Brain microvascular endothelial cell (primary cell): ENCODE measurements at regions not wholly inside any gene's neighbourhood (a gene's known extent, or its start where the extent isn't known, plus 50 kb on each side); places are given as distances from the start of the nearest gene placed in this dataset.

Experiments
- DNase-seq: peaks from one replicate; pipeline ENCODE4 v3.0.0-alpha.2; 2020
- H3K27ac ChIP-seq: fragments of 250-450 bp; sonication (Bioruptor Pico); 2 replicates; pipeline ENCODE4 v1.5.1; 2020; ENCODE audit warnings: mild to moderate bottlenecking, moderate library complexity
- H3K27me3 ChIP-seq: fragments of 250-450 bp; sonication (Bioruptor Pico); replicated peaks from 2 replicates; pipeline ENCODE4 v1.5.1; 2020; ENCODE audit warnings: mild to moderate bottlenecking
- H3K36me3 ChIP-seq: fragments of 250-450 bp; sonication (Bioruptor Pico); replicated peaks from 2 replicates; pipeline ENCODE4 v1.5.1; 2020; ENCODE audit warnings: mild to moderate bottlenecking
- H3K4me3 ChIP-seq: 2 replicates; pipeline ENCODE4 v1.5.1; 2011; ENCODE audit warnings: low read depth, mild to moderate bottlenecking, control low read depth, low read length, moderate library complexity
- in situ Hi-C: cut with HindIII; loops from 2 replicates; pipeline ENCODE4 v1.10.0; 2017; ENCODE audit warnings: low sequenced_read_pairs, low pct_ligation_motif_present
- TF ChIP-seq, protein P1 (sequence below): IDR thresholded peaks from 2 replicates; pipeline ENCODE4 v1.5.1; 2011; ENCODE audit warnings: low read depth, mild to moderate bottlenecking, moderate library complexity, low read length, control low read depth, inconsistent platforms; ENCODE audit errors: missing control alignments

DNA sequence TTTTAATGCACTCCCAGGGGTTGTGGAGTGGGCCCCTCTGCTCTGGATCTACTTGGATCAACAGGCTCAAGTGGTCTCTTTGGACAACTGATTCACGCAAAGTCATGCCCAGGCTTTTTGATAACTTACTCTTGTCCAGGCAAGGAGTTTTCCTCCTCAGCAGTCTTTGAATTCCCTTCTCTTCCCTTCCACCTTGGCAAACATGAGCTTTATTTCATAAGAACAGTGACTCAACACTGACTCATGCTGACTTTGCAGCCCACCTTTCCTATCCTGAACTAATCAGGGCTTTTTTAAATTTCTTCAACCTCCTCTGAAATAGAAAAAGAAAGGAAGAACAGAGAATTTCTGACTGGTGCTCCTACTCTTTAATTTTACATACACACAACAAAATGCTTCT is 132.1 kb upstream of the LDB2 start:
- TF ChIP-seq, protein P1, sequence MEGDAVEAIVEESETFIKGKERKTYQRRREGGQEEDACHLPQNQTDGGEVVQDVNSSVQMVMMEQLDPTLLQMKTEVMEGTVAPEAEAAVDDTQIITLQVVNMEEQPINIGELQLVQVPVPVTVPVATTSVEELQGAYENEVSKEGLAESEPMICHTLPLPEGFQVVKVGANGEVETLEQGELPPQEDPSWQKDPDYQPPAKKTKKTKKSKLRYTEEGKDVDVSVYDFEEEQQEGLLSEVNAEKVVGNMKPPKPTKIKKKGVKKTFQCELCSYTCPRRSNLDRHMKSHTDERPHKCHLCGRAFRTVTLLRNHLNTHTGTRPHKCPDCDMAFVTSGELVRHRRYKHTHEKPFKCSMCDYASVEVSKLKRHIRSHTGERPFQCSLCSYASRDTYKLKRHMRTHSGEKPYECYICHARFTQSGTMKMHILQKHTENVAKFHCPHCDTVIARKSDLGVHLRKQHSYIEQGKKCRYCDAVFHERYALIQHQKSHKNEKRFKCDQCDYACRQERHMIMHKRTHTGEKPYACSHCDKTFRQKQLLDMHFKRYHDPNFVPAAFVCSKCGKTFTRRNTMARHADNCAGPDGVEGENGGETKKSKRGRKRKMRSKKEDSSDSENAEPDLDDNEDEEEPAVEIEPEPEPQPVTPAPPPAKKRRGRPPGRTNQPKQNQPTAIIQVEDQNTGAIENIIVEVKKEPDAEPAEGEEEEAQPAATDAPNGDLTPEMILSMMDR: no peak
- Histone ChIP-seq H3K36me3 (no peaks in the 10 kb centered on the region), H3K27me3 (no peaks in the 10 kb centered on the region), H3K4me3 (no peak overlapping the region), H3K27ac (no peak overlapping the region)
- in situ Hi-C loops: no loop called here
- DNase-seq: peak; percentile 55

DNA sequence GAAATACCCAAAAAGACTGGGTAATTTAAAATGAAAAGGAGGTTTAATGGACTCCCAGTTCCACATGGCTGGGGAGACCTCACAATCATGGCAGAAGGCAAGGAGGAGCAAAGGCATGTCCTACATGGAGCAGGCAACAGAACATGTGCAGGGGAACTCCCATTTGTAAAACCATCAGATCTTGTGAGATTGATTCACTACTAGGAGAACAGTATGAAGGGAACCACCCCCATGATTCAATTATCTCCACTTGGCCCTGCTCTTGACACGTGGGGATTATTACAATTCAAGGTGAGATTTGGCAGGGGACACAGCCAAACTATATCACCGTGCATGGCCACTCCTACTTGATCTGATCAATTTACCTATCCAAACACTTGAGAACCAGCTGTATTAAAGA is 131.5 kb upstream of the LDB2 start:
- TF ChIP-seq, protein P1: no peak
- H3K27me3 ChIP-seq: no peaks in the 10 kb centered on the region
- no peak overlapping the region for H3K4me3 ChIP-seq
- in situ Hi-C loops: no loop called here
- DNase-seq: no peak
- H3K36me3 ChIP-seq: no peaks in the 10 kb centered on the region
- no peak overlapping the region for H3K27ac ChIP-seq

- in situ Hi-C loops: no loop called here
- H3K27ac ChIP-seq: no peak overlapping the region
Measured at GRCh38 chr4:17029432-17029831, 131.0 kb upstream of the LDB2 start.

GRCh38 chr4:17027495-17027894 is 129.1 kb upstream of the LDB2 start:
- Histone ChIP-seq H3K4me3 (no peak overlapping the region), H3K27ac (no peak overlapping the region), H3K36me3 (no peaks in the 10 kb centered on the region), H3K27me3 (no peaks in the 10 kb centered on the region)
- in situ Hi-C loops: no loop called here
- peak; percentile 96 for DNase-seq
- TF ChIP-seq, protein P1: no peak

More at GRCh38 chr4:17029432-17029831, 131.0 kb upstream of the LDB2 start:
- TF ChIP-seq, protein P1: no peak
- H3K4me3 ChIP-seq: no peak overlapping the region
- DNase-seq: no peak
- H3K27me3 ChIP-seq: no peaks in the 10 kb centered on the region
- no peaks in the 10 kb centered on the region for H3K36me3 ChIP-seq

GRCh38 chr4:17024425-17024824 is 126.0 kb upstream of the LDB2 start:
- Histone ChIP-seq H3K36me3 (no peaks in the 10 kb centered on the region), H3K27ac (no peak overlapping the region), H3K4me3 (no peak overlapping the region), H3K27me3 (no peaks in the 10 kb centered on the region)
- DNase-seq: no peak
- in situ Hi-C loops: no loop called here
- TF ChIP-seq, protein P1: no peak

GRCh38 chr4:17020901-17021300 is 122.5 kb upstream of the LDB2 start:
- Histone ChIP-seq H3K27ac (no peak overlapping the region), H3K36me3 (no peaks in the 10 kb centered on the region), H3K27me3 (no peaks in the 10 kb centered on the region), H3K4me3 (no peak overlapping the region)
- no peak for DNase-seq
- in situ Hi-C loops: no loop called here
- TF ChIP-seq, protein P1: no peak
